ENCODE measurements at regions not wholly inside any gene's neighbourhood (a gene's known extent, or its start where the extent isn't known, plus 50 kb on each side); places are given as distances from the start of the nearest gene placed in this dataset.

DNA sequence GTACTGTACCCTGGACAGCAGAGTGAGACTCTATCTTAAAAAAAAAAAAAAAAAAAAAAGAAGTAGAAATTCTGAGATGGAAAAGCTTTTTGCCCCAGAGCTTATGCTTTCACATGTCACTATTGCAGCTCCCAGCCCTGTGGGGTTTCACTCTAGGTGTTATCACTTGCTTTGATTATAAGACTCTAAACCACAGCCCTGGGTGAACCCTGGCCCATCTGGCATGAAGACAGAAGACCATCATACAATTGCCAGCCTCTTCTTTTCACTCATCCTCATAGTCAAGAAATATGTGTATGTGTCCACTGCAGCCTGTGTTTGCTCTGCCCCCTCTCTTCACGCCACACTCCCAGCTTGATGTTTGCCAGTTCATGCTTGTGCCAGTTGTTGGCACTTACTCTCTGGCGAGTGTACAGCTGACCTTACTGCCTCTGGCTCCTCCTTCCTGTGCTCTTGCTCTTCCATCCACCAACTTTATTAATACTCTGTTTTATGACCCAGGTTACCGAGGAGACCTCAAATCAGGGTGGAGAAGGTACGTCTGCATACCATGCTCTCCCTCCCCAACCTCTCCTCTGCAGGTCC is 136.7 kb upstream of the NCK2 start:
- H3K9ac ChIP-seq (ENCODE audit: low read length), result no peak overlapping the region
- no peaks in the 10 kb centered on the region for H3K9me2 ChIP-seq (replicated peaks; ENCODE audit: low read length)
- no peaks in the 10 kb centered on the region for H3K36me3 ChIP-seq (ENCODE audit: low read depth, low read length)
- H3K4me1 ChIP-seq (ENCODE audit: insufficient read depth, low read length), result peaks cover 11% of the 10 kb centered on the region
- no peaks in the 10 kb centered on the region for H3K27me3 ChIP-seq (ENCODE audit: low read length)
- H3K4me3 ChIP-seq (ENCODE audit: low read length), result no peak overlapping the region
- ChIA-PET POLR2A (ENCODE audit: unreplicated experiment) (no interaction called here), CTCF (no interaction called here)
- H3F3A ChIP-seq (ENCODE audit: low read length, unreplicated experiment), result no peaks in the 10 kb centered on the region
- H3K79me2 ChIP-seq (ENCODE audit: low read length), result no peaks in the 10 kb centered on the region
- H4K20me1 ChIP-seq (ENCODE audit: low read length), result no peaks in the 10 kb centered on the region
- no peaks in the 10 kb centered on the region for H3K9me3 ChIP-seq (ENCODE audit: low read length)
- H3K4me2 ChIP-seq (ENCODE audit: low read length), result no peak overlapping the region
- DNase-seq, result no peak
- BruUV-seq (replicated peaks), result no TSS peak
- intact Hi-C loops (cut with micrococcal nuclease), result no loop called here
- H3K27ac ChIP-seq (ENCODE audit: low read length), result no peak overlapping the region
- ATAC-seq, result no peak
- no peak overlapping the region for H2AFZ ChIP-seq (ENCODE audit: low read length)
- no peak for TF ChIP-seq EZH2 (IDR thresholded peaks at IDR 0.05; ENCODE audit: low read length, unreplicated experiment)
- TF ChIP-seq EZH2phosphoT487 (IDR thresholded peaks at IDR 0.05; ENCODE audit: borderline replicate concordance, low read length), result no peak
- TF ChIP-seq, protein P1, sequence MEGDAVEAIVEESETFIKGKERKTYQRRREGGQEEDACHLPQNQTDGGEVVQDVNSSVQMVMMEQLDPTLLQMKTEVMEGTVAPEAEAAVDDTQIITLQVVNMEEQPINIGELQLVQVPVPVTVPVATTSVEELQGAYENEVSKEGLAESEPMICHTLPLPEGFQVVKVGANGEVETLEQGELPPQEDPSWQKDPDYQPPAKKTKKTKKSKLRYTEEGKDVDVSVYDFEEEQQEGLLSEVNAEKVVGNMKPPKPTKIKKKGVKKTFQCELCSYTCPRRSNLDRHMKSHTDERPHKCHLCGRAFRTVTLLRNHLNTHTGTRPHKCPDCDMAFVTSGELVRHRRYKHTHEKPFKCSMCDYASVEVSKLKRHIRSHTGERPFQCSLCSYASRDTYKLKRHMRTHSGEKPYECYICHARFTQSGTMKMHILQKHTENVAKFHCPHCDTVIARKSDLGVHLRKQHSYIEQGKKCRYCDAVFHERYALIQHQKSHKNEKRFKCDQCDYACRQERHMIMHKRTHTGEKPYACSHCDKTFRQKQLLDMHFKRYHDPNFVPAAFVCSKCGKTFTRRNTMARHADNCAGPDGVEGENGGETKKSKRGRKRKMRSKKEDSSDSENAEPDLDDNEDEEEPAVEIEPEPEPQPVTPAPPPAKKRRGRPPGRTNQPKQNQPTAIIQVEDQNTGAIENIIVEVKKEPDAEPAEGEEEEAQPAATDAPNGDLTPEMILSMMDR (conservative IDR thresholded peaks at IDR 0.05; ENCODE audit: low read depth, low read length), result no peak

DNA sequence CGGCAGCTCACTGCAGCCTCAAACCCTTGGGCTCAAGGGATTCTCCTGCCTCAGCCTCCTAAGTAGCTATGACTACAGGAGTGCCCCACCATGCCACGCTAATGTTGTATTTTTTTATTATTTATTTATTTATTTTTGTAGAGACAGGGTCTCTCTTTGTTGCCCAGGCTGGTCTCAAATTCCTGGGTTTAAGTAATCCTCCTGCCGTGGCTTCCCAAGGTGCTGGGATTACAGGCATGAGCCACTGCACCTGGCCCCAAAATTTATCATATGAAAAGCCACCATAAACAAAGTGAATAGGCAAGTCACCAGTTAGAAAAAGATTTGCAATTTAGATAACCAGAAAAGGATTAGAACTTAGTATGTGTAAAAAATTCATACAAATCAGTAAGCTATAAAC is 138.6 kb upstream of the NCK2 start:
- TF ChIP-seq EZH2 (IDR thresholded peaks at IDR 0.05; ENCODE audit: low read length, unreplicated experiment) (no peak), EZH2phosphoT487 (IDR thresholded peaks at IDR 0.05; ENCODE audit: borderline replicate concordance, low read length) (no peak)
- TF ChIP-seq, protein P1 (conservative IDR thresholded peaks at IDR 0.05; ENCODE audit: low read depth, low read length), result no peak
- ChIA-PET CTCF (no interaction called here), POLR2A (ENCODE audit: unreplicated experiment) (no interaction called here)

DNA sequence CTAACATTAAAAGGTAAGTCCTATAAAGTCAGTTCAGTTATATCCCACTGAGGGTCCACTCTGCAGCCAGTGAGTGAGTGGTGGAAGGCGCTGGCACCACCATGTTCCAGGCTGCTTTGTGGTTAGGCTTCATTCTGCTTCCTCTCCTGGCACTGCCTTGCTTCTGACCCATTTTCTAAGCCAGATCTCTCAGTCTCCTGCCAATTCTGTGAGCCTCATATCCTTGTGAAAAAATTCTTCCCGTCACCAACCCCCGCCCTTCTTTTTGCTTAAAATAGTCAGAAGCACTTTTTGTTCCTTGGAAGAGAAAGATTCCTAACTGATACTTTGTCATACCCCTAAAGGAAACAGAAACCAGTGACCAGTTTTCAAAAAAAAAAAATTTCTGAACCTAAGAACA is 139.8 kb upstream of the NCK2 start:
- ATAC-seq (no peak), DNase-seq (no peak)
- H3K36me3 ChIP-seq (ENCODE audit: low read depth, low read length), result no peaks in the 10 kb centered on the region
- CTCF ChIA-PET, result no interaction called here
- H3K4me2 ChIP-seq (ENCODE audit: low read length), result no peak overlapping the region
- H3K4me3 ChIP-seq (ENCODE audit: low read length), result no peak overlapping the region
- no peaks in the 10 kb centered on the region for H3K79me2 ChIP-seq (ENCODE audit: low read length)
- H3K9me2 ChIP-seq (replicated peaks; ENCODE audit: low read length), result no peaks in the 10 kb centered on the region
- H3F3A ChIP-seq (ENCODE audit: low read length, unreplicated experiment), result no peaks in the 10 kb centered on the region
- no peak overlapping the region for H3K9ac ChIP-seq (ENCODE audit: low read length)
- no peaks in the 10 kb centered on the region for H3K27me3 ChIP-seq (ENCODE audit: low read length)
- BruUV-seq (replicated peaks), result no TSS peak
- H4K20me1 ChIP-seq (ENCODE audit: low read length), result no peaks in the 10 kb centered on the region
- intact Hi-C loops (cut with micrococcal nuclease), result no loop called here
- no peak overlapping the region for H2AFZ ChIP-seq (ENCODE audit: low read length)
- no peaks in the 10 kb centered on the region for H3K9me3 ChIP-seq (ENCODE audit: low read length)
- no peak overlapping the region for H3K27ac ChIP-seq (ENCODE audit: low read length)
- POLR2A ChIA-PET (ENCODE audit: unreplicated experiment), result no interaction called here
- TF ChIP-seq EZH2 (IDR thresholded peaks at IDR 0.05; ENCODE audit: low read length, unreplicated experiment) (no peak), EZH2phosphoT487 (IDR thresholded peaks at IDR 0.05; ENCODE audit: borderline replicate concordance, low read length) (no peak)
- TF ChIP-seq, protein P1 (conservative IDR thresholded peaks at IDR 0.05; ENCODE audit: low read depth, low read length), result no peak
- no peaks in the 10 kb centered on the region for H3K4me1 ChIP-seq (ENCODE audit: insufficient read depth, low read length)

More for the DNA sequence above, 138.6 kb upstream of the NCK2 start:
- H3K4me3 ChIP-seq (ENCODE audit: low read length), result no peak overlapping the region
- H4K20me1 ChIP-seq (ENCODE audit: low read length), result no peaks in the 10 kb centered on the region
- no peaks in the 10 kb centered on the region for H3K9me2 ChIP-seq (replicated peaks; ENCODE audit: low read length)
- intact Hi-C loops (cut with micrococcal nuclease), result no loop called here
- peaks cover 6% of the 10 kb centered on the region for H3K4me1 ChIP-seq (ENCODE audit: insufficient read depth, low read length)
- H3F3A ChIP-seq (ENCODE audit: low read length, unreplicated experiment), result no peaks in the 10 kb centered on the region
- no peak overlapping the region for H2AFZ ChIP-seq (ENCODE audit: low read length)
- H3K9me3 ChIP-seq (ENCODE audit: low read length), result no peaks in the 10 kb centered on the region
- no peak for ATAC-seq
- no peak overlapping the region for H3K9ac ChIP-seq (ENCODE audit: low read length)
- no peaks in the 10 kb centered on the region for H3K27me3 ChIP-seq (ENCODE audit: low read length)
- no peak overlapping the region for H3K4me2 ChIP-seq (ENCODE audit: low read length)
- BruUV-seq (replicated peaks), result no TSS peak
- no peak for DNase-seq
- H3K36me3 ChIP-seq (ENCODE audit: low read depth, low read length), result no peaks in the 10 kb centered on the region
- no peaks in the 10 kb centered on the region for H3K79me2 ChIP-seq (ENCODE audit: low read length)
- no peak overlapping the region for H3K27ac ChIP-seq (ENCODE audit: low read length)

Measured in PC-3 (cell line).